ENCODE measurements at regions not wholly inside any gene's neighbourhood (a gene's known extent, or its start where the extent isn't known, plus 50 kb on each side); places are given as distances from the start of the nearest gene placed in this dataset.

GRCh38 chr11:110795112-110795624 is 82.9 kb upstream of the ARHGAP20 start:
- DNase-seq (no peak), ATAC-seq (no peak)
- H3K27ac Mint-ChIP-seq, result no peak overlapping the region
- 64% methylated on average over 1 of the region's 1 CpG for WGBS (ENCODE audit: insufficient coverage)
- no peak overlapping the region for H3K27ac ChIP-seq (ENCODE audit: low read length)
- H3K4me3 Mint-ChIP-seq, result no peak overlapping the region
- no peaks in the 10 kb centered on the region for H3K27me3 ChIP-seq (ENCODE audit: control insufficient read depth, insufficient read depth, low read length)
- no peaks in the 10 kb centered on the region for H3K9me3 Mint-ChIP-seq
- no peaks in the 10 kb centered on the region for H3K9me3 ChIP-seq (ENCODE audit: control insufficient read depth, insufficient read depth, low read length)
- intact Hi-C loops (cut with micrococcal nuclease), result no loop called here
- H3K4me1 ChIP-seq (ENCODE audit: control insufficient read depth, insufficient read depth, low read length), result peaks cover 8% of the 10 kb centered on the region
- H3K36me3 ChIP-seq (ENCODE audit: control insufficient read depth, insufficient read depth, low read length), result no peaks in the 10 kb centered on the region
- H3K4me1 Mint-ChIP-seq, result no peaks in the 10 kb centered on the region
- no peak overlapping the region for H3K4me3 ChIP-seq (ENCODE audit: low read length)
- H3K27me3 Mint-ChIP-seq (ENCODE audit: low read depth in 2 of 2), result peaks cover 0 to 2% of the 10 kb centered on the region in 2 donors
- no peaks in the 10 kb centered on the region for H3K36me3 Mint-ChIP-seq
- TF ChIP-seq CTCF (IDR thresholded peaks at IDR 0.05), result no peak

- no peaks in the 10 kb centered on the region for H3K27me3 ChIP-seq (ENCODE audit: control insufficient read depth, insufficient read depth, low read length)
- no peak overlapping the region for H3K4me3 ChIP-seq (ENCODE audit: low read length)
- no peak overlapping the region for H3K4me3 Mint-ChIP-seq
- H3K36me3 Mint-ChIP-seq, result no peaks in the 10 kb centered on the region
- intact Hi-C loops (cut with micrococcal nuclease), result no loop called here
- H3K36me3 ChIP-seq (ENCODE audit: control insufficient read depth, insufficient read depth, low read length), result no peaks in the 10 kb centered on the region
- no peak for DNase-seq
- peaks cover 5% of the 10 kb centered on the region for H3K4me1 ChIP-seq (ENCODE audit: control insufficient read depth, insufficient read depth, low read length)
- H3K27ac ChIP-seq (ENCODE audit: low read length), result no peak overlapping the region
- no peak overlapping the region for H3K27ac Mint-ChIP-seq
- H3K9me3 Mint-ChIP-seq, result no peaks in the 10 kb centered on the region
- no peak for TF ChIP-seq CTCF (IDR thresholded peaks at IDR 0.05)
- H3K9me3 ChIP-seq (ENCODE audit: control insufficient read depth, insufficient read depth, low read length), result no peaks in the 10 kb centered on the region
- 88% methylated on average over 4 of the region's 4 CpGs for WGBS (ENCODE audit: insufficient coverage)
- no peak for ATAC-seq
- peaks cover 0 to 2% of the 10 kb centered on the region in 2 donors for H3K27me3 Mint-ChIP-seq (ENCODE audit: low read depth in 2 of 2)
- H3K4me1 Mint-ChIP-seq, result no peaks in the 10 kb centered on the region
Measured at GRCh38 chr11:110793556-110793955, 81.3 kb upstream of the ARHGAP20 start.

GRCh38 chr11:110791621-110792020 is 79.4 kb upstream of the ARHGAP20 start:
- Histone ChIP-seq H3K27me3 (ENCODE audit: control insufficient read depth, insufficient read depth, low read length) (no peaks in the 10 kb centered on the region), H3K9me3 (ENCODE audit: control insufficient read depth, insufficient read depth, low read length) (no peaks in the 10 kb centered on the region), H3K4me1 (ENCODE audit: control insufficient read depth, insufficient read depth, low read length) (no peaks in the 10 kb centered on the region), H3K36me3 (ENCODE audit: control insufficient read depth, insufficient read depth, low read length) (no peaks in the 10 kb centered on the region), H3K27ac (ENCODE audit: low read length) (no peak overlapping the region), H3K4me3 (ENCODE audit: low read length) (no peak overlapping the region)
- TF ChIP-seq CTCF (IDR thresholded peaks at IDR 0.05), result no peak
- ATAC-seq, result no peak
- intact Hi-C loops (cut with micrococcal nuclease), result no loop called here
- H3K27me3 Mint-ChIP-seq (ENCODE audit: low read depth in 2 of 2), result peaks cover 0 to 2% of the 10 kb centered on the region in 2 donors
- no peaks in the 10 kb centered on the region for H3K4me1 Mint-ChIP-seq
- peaks cover 0 to 2% of the 10 kb centered on the region in 2 donors for H3K9me3 Mint-ChIP-seq
- no peak for DNase-seq
- no peak overlapping the region for H3K4me3 Mint-ChIP-seq
- whole genome bisulfite sequencing (ENCODE audit: insufficient coverage), result 69% methylated on average over 1 of the region's 1 CpG
- H3K36me3 Mint-ChIP-seq, result no peaks in the 10 kb centered on the region
- no peak overlapping the region for H3K27ac Mint-ChIP-seq

- Histone ChIP-seq H3K36me3 (ENCODE audit: control insufficient read depth, insufficient read depth, low read length) (no peaks in the 10 kb centered on the region), H3K27ac (ENCODE audit: low read length) (no peak overlapping the region), H3K4me1 (ENCODE audit: control insufficient read depth, insufficient read depth, low read length) (no peaks in the 10 kb centered on the region), H3K9me3 (ENCODE audit: control insufficient read depth, insufficient read depth, low read length) (no peaks in the 10 kb centered on the region), H3K27me3 (ENCODE audit: control insufficient read depth, insufficient read depth, low read length) (no peaks in the 10 kb centered on the region), H3K4me3 (ENCODE audit: low read length) (no peak overlapping the region)
- ATAC-seq (no peak), DNase-seq (no peak)
- Mint-ChIP-seq H3K4me1 (no peaks in the 10 kb centered on the region), H3K36me3 (no peaks in the 10 kb centered on the region), H3K27ac (no peak overlapping the region), H3K9me3 (peaks cover 0 to 5% of the 10 kb centered on the region in 2 donors), H3K27me3 (ENCODE audit: low read depth in 2 of 2) (no peaks in the 10 kb centered on the region), H3K4me3 (no peak overlapping the region)
- 79% methylated on average over 2 of the region's 2 CpGs for WGBS (ENCODE audit: insufficient coverage)
- intact Hi-C loops (cut with micrococcal nuclease), result no loop called here
- TF ChIP-seq CTCF (IDR thresholded peaks at IDR 0.05), result no peak
Measured at GRCh38 chr11:110787680-110788079, 75.4 kb upstream of the ARHGAP20 start.
